IMR-90 (cell line): ENCODE measurements at regions not wholly inside any gene's neighbourhood (a gene's known extent, or its start where the extent isn't known, plus 50 kb on each side); places are given as distances from the start of the nearest gene placed in this dataset.
A peak's percentile ranks its signal among the peaks of the same experiment; 100 is the strongest.

Experiments
- ATAC-seq: fragments of 200-7000 bp; cut with Tn5 transposase; 2 replicates; pipeline ENCODE4 v1.9.1; 2020; ENCODE audit warnings: low read depth, mild to moderate bottlenecking, moderate library complexity
- BruUV-seq: library from RNA; stranded (reverse); fragments of 400-500 nt; replicated peaks from 2 replicates; lab custom pipeline; 2021; lab: Mats Ljungman, UMichigan
- CTCF ChIA-PET: fragments of 300-600 bp; formaldehyde crosslinking; extraction: SDS; loops from one replicate; lab custom pipeline; 2021; ENCODE audit warnings: antibody characterized with exemption; lab: Yijun Ruan, JAX
- POLR2A ChIA-PET: fragments of 300-600 bp; sonication (Branson Sonifier 250); formaldehyde crosslinking; loops from one replicate; lab custom pipeline; 2022; ENCODE audit warnings: antibody characterized with exemption; ENCODE audit not compliant: unreplicated experiment; lab: Charles Lee
- DNase-seq: peaks from one replicate; pipeline ENCODE4 v3.0.0; 2013
- H2AFZ ChIP-seq: replicated peaks from 2 replicates; pipeline ENCODE3; 2013; ENCODE audit warnings: low read length, mild to moderate bottlenecking; ENCODE audit not compliant: poor library complexity
- H2AK5ac ChIP-seq: 2 replicates; pipeline ENCODE4 v1.6.1; 2013; ENCODE audit warnings: low read depth, low read length, inconsistent platforms
- H2AK9ac ChIP-seq: replicated peaks from 2 replicates; pipeline ENCODE3; 2013; ENCODE audit warnings: mild to moderate bottlenecking, low read depth, low read length, moderate library complexity; ENCODE audit not compliant: poor library complexity
- H2BK120ac ChIP-seq: 2 replicates; pipeline ENCODE4 v1.6.1; 2013; ENCODE audit warnings: low read depth, low read length, inconsistent platforms
- H2BK15ac ChIP-seq: 3 replicates; pipeline ENCODE4 v1.6.1; 2013; ENCODE audit warnings: low read depth, low read length, inconsistent platforms
- H2BK20ac ChIP-seq: 2 replicates; pipeline ENCODE4 v1.6.1; 2013; ENCODE audit warnings: low read depth, mild to moderate bottlenecking, inconsistent platforms, low read length, moderate library complexity
- H2BK5ac ChIP-seq: 2 replicates; pipeline ENCODE4 v1.6.1; 2013; ENCODE audit warnings: mild to moderate bottlenecking, low read depth, low read length, inconsistent platforms; ENCODE audit not compliant: poor library complexity, severe bottlenecking
- H3K14ac ChIP-seq: replicated peaks from 2 replicates; pipeline ENCODE4 v1.6.1; 2013; ENCODE audit warnings: low read depth, low read length, inconsistent platforms
- H3K18ac ChIP-seq: 2 replicates; pipeline ENCODE4 v1.6.1; 2013; ENCODE audit warnings: low read depth, low read length, control low read depth
- H3K23ac ChIP-seq: 2 replicates; pipeline ENCODE4 v1.6.1; 2013; ENCODE audit warnings: low read depth, low read length, inconsistent platforms
- H3K27ac ChIP-seq: 2 replicates; pipeline ENCODE4 v1.5.1; 2013; ENCODE audit warnings: mild to moderate bottlenecking, control low read depth, low read length; ENCODE audit not compliant: insufficient read depth
- H3K27me3 ChIP-seq: 2 replicates; pipeline ENCODE4 v1.6.1; 2013; ENCODE audit warnings: low read length; ENCODE audit not compliant: control insufficient read depth, insufficient read depth
- H3K36me3 ChIP-seq: 2 replicates; pipeline ENCODE4 v1.6.1; 2013; ENCODE audit warnings: low read length, mixed read lengths; ENCODE audit not compliant: control insufficient read depth, insufficient read depth
- H3K4ac ChIP-seq: 2 replicates; pipeline ENCODE4 v1.6.1; 2013; ENCODE audit warnings: low read depth, low read length, inconsistent platforms
- H3K4me1 ChIP-seq: 2 replicates; pipeline ENCODE4 v1.6.1; 2013; ENCODE audit warnings: low read length, mixed read lengths; ENCODE audit not compliant: control insufficient read depth, insufficient read depth
- H3K4me2 ChIP-seq: 2 replicates; pipeline ENCODE4 v1.6.1; 2013; ENCODE audit warnings: low read depth, mild to moderate bottlenecking, control low read depth, low read length, moderate library complexity
- H3K4me3 ChIP-seq: 2 replicates; pipeline ENCODE4 v1.5.1; 2013; ENCODE audit warnings: low read depth, mild to moderate bottlenecking, control low read depth, low read length, moderate library complexity; ENCODE audit not compliant: insufficient read depth
- H3K56ac ChIP-seq: 2 replicates; pipeline ENCODE4 v1.6.1; 2013; ENCODE audit warnings: low read length, inconsistent platforms; ENCODE audit not compliant: insufficient read depth; ENCODE audit errors: extremely low read depth
- H3K79me1 ChIP-seq, 2 experiments: 2 replicates each; pipeline ENCODE4 v1.6.1; 2013; ENCODE audit warnings: low read length in 2 of 2, inconsistent platforms in 1 of 2, low read depth in 1 of 2
- H3K9ac ChIP-seq: 2 replicates; pipeline ENCODE4 v1.6.1; 2013; ENCODE audit warnings: low read depth, low read length, control low read depth
- H3K9me1 ChIP-seq: 2 replicates; pipeline ENCODE4 v1.6.1; 2013; ENCODE audit warnings: low read length, inconsistent platforms; ENCODE audit not compliant: insufficient read depth
- H3K9me3 ChIP-seq: 2 replicates; pipeline ENCODE4 v1.6.1; 2013; ENCODE audit warnings: low read length; ENCODE audit not compliant: control insufficient read depth, insufficient read depth
- H4K20me1 ChIP-seq: 2 replicates; pipeline ENCODE4 v1.6.1; 2013; ENCODE audit warnings: low read length, inconsistent platforms; ENCODE audit not compliant: insufficient read depth
- H4K5ac ChIP-seq: 2 replicates; pipeline ENCODE4 v1.6.1; 2013; ENCODE audit warnings: mild to moderate bottlenecking, low read depth, low read length, control low read depth
- H4K8ac ChIP-seq, 2 experiments: 2 replicates each; pipeline ENCODE4 v1.6.1; 2013; ENCODE audit warnings: low read depth in 2 of 2, low read length in 2 of 2, control low read depth in 1 of 2, inconsistent platforms in 1 of 2
- H4K91ac ChIP-seq: 2 replicates; pipeline ENCODE4 v1.6.1; 2013; ENCODE audit warnings: low read depth, low read length, inconsistent platforms; ENCODE audit not compliant: insufficient read depth
- BHLHE40 ChIP-seq: fragments of 150-350 bp; IDR thresholded peaks from 2 replicates; pipeline ENCODE4 v1.6.1; 2016; ENCODE audit warnings: mild to moderate bottlenecking, low read depth, low read length
- CEBPB ChIP-seq: IDR thresholded peaks from 2 replicates; pipeline ENCODE4 v1.6.1; 2012; ENCODE audit warnings: low read depth, low read length, improper control_type of control experiment
- CTCF ChIP-seq: conservative IDR thresholded peaks from 2 replicates; pipeline ENCODE4 v1.5.1; 2012; ENCODE audit warnings: mild to moderate bottlenecking, low read depth, low read length, improper control_type of control experiment
- FOS ChIP-seq: fragments of 150-350 bp; IDR thresholded peaks from 2 replicates; pipeline ENCODE4 v1.6.1; 2016; ENCODE audit warnings: low read depth, low read length
- MAFK ChIP-seq: IDR thresholded peaks from 2 replicates; pipeline ENCODE4 v1.6.1; 2012; ENCODE audit warnings: low read depth, low read length, improper control_type of control experiment
- MAZ ChIP-seq: IDR thresholded peaks from 2 replicates; pipeline ENCODE4 v1.6.1; 2012; ENCODE audit warnings: low read depth, mild to moderate bottlenecking, low read length, improper control_type of control experiment, moderate library complexity, borderline replicate concordance
- MXI1 ChIP-seq: IDR thresholded peaks from 2 replicates; pipeline ENCODE4 v1.6.1; 2012; ENCODE audit warnings: low read depth, mild to moderate bottlenecking, low read length, moderate library complexity, borderline replicate concordance
- NFE2L2 ChIP-seq: fragments of 150-350 bp; IDR thresholded peaks from 2 replicates; pipeline ENCODE4 v1.6.1; 2016; ENCODE audit warnings: low read depth, mild to moderate bottlenecking, low read length
- POLR2A ChIP-seq: IDR thresholded peaks from 2 replicates; pipeline ENCODE4 v1.6.1; 2012; ENCODE audit warnings: mild to moderate bottlenecking, low read depth, low read length
- RAD21 ChIP-seq: IDR thresholded peaks from 2 replicates; pipeline ENCODE4 v1.6.1; 2012; ENCODE audit warnings: low read length, improper control_type of control experiment
- RCOR1 ChIP-seq: IDR thresholded peaks from 2 replicates; pipeline ENCODE4 v1.6.1; 2012; ENCODE audit warnings: mild to moderate bottlenecking, low read length, improper control_type of control experiment; ENCODE audit not compliant: insufficient replicate concordance
- RFX5 ChIP-seq: IDR thresholded peaks from 2 replicates; pipeline ENCODE4 v1.8.0; 2012; ENCODE audit warnings: low read depth, mild to moderate bottlenecking, low read length, moderate library complexity
- SMC3 ChIP-seq: fragments of 150-350 bp; IDR thresholded peaks from 2 replicates; pipeline ENCODE4 v1.6.1; 2016; ENCODE audit warnings: low read depth, mild to moderate bottlenecking, antibody characterized with exemption, low read length, moderate library complexity
- WGBS, 2 experiments: methylation state at CpG; one replicate each; pipeline versions ENCODE4 v1.1.5 to v1.1.7; 2013; ENCODE audit warnings: missing lambda C conversion rate in 2 of 2; ENCODE audit not compliant: insufficient read length in 1 of 2; ENCODE audit errors: extremely low coverage in 2 of 2; 5-methylcytosine and 5-hydroxymethylcytosine counted together
- dilution Hi-C: fragments of 300-500 bp; cut with HindIII; formaldehyde crosslinking; loops from one replicate; pipeline ENCODE4 v1.14.3; 2018; ENCODE audit warnings: low sequenced_read_pairs; ENCODE audit not compliant: unreplicated experiment
- in situ Hi-C: fragments of 300-500 bp; cut with MboI; formaldehyde crosslinking; loops from 3 replicates; pipeline ENCODE4 v1.14.3; 2019; ENCODE audit warnings: low sequenced_read_pairs, inconsistent platforms, mixed read lengths
- intact Hi-C: fragments of 100-400 bp; cut with micrococcal nuclease; formaldehyde crosslinking; loops from 2 replicates; pipeline ENCODE4 v1.10.0; 2022
- TF ChIP-seq, protein P1 (sequence below): fragments of 150-350 bp; IDR thresholded peaks from 2 replicates; pipeline ENCODE4 v1.6.1; 2016; ENCODE audit warnings: low read depth, mild to moderate bottlenecking, low read length, moderate library complexity, borderline replicate concordance
- TF ChIP-seq, protein P2 (sequence below): fragments of 150-350 bp; IDR thresholded peaks from 2 replicates; pipeline ENCODE4 v1.6.1; 2017; ENCODE audit warnings: mild to moderate bottlenecking, antibody characterized with exemption, low read length, low read depth

DNA sequence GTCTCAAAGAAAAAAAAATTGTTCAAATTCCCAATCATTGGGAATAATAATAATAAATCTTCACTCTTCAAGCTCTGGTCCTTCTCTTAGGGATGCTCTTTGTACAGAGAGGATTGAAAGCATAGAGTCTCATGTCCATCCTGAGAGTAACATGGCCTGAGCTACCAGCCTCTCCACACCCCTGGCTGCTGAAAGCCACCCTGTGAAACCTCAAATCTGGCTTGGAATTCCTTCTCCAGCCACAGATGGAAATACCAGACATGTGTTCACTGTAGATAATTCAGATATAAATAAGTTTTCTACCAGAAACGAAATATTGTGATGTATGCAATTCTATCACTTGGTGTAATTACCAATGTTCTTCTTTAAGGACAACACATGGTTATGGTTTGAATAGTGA, 140.6 kb downstream of the ARSF start:
- Histone ChIP-seq H4K91ac (peak overlapping the region; percentile 19), H3K79me1 (peaks cover 0 to 3% of the 10 kb centered on the region in 2 experiments; a peak in 2 of 4 replicates), H3K23ac (no peak overlapping the region), H3K4ac (no peak overlapping the region), H3K14ac (no peak overlapping the region; the same call in 1 of the 2 replicates), H4K5ac (peak overlapping the region; percentile 62; the same call in 1 of the 2 replicates), H3K27me3 (no peaks in the 10 kb centered on the region), H3K9me3 (no peaks in the 10 kb centered on the region; the same call in 1 of the 2 replicates), H2AK5ac (0 out of 2 replicates have a peak overlapping the region, but pooled peaks have one; percentile 13), H4K8ac (peak overlapping the region in 1 of 2 experiments; percentile 39; a peak in 1 of 4 replicates), H3K56ac (no peak overlapping the region), H3K27ac (no peak overlapping the region), H2BK5ac (peak overlapping the region; percentile 59), H3K4me3 (no peak overlapping the region), H3K9me1 (0 out of 2 replicates have a peak, but pooled peaks cover 4% of the 10 kb centered on the region), H2AFZ (no peak overlapping the region), H3K18ac (peak overlapping the region; percentile 52), H3K9ac (no peak overlapping the region), H3K4me2 (no peak overlapping the region), H3K4me1 (peaks cover 14% of the 10 kb centered on the region), H2BK20ac (peak overlapping the region; percentile 72; the same call in 1 of the 2 replicates), H2AK9ac (no peak overlapping the region), H3K36me3 (no peaks in the 10 kb centered on the region), H4K20me1 (no peaks in the 10 kb centered on the region), H2BK120ac (0 out of 2 replicates have a peak overlapping the region, but pooled peaks have one; percentile 52), H2BK15ac (no peak overlapping the region)
- intact Hi-C loops = loop anchor here (5.0 kb wide), 1 partner anchor 90 kb away; no protein-coding TSS in a partner anchor
- BruUV-seq = no TSS peak
- DNase-seq (no peak), ATAC-seq (no peak)
- dilution Hi-C loops = no loop called here
- ChIA-PET CTCF (no interaction called here), POLR2A (no interaction called here)
- in situ Hi-C loops = no loop called here
- no CpG with 5 or more reads among the region's 1 CpG for WGBS, 2 experiments
- TF ChIP-seq BHLHE40 (no peak), SMC3 (no peak), POLR2A (no peak), MAZ (no peak), CTCF (no peak), RFX5 (no peak), FOS (no peak), RAD21 (no peak), MAFK (no peak), NFE2L2 (no peak), MXI1 (no peak), RCOR1 (no peak), CEBPB (no peak)
- TF ChIP-seq, protein P1, sequence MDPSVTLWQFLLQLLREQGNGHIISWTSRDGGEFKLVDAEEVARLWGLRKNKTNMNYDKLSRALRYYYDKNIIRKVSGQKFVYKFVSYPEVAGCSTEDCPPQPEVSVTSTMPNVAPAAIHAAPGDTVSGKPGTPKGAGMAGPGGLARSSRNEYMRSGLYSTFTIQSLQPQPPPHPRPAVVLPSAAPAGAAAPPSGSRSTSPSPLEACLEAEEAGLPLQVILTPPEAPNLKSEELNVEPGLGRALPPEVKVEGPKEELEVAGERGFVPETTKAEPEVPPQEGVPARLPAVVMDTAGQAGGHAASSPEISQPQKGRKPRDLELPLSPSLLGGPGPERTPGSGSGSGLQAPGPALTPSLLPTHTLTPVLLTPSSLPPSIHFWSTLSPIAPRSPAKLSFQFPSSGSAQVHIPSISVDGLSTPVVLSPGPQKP = no peak
- TF ChIP-seq, protein P2, sequence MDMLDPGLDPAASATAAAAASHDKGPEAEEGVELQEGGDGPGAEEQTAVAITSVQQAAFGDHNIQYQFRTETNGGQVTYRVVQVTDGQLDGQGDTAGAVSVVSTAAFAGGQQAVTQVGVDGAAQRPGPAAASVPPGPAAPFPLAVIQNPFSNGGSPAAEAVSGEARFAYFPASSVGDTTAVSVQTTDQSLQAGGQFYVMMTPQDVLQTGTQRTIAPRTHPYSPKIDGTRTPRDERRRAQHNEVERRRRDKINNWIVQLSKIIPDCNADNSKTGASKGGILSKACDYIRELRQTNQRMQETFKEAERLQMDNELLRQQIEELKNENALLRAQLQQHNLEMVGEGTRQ = no peak
